ENCODE measurements at regions not wholly inside any gene's neighbourhood (a gene's known extent, or its start where the extent isn't known, plus 50 kb on each side); places are given as distances from the start of the nearest gene placed in this dataset.

- no peak for DNase-seq (ENCODE audit: low read depth in 2 of 2)
Measured at GRCh38 chr3:22106213-22106896, 355.3 kb upstream of the ZNF385D start.

GRCh38 chr3:22111226-22111625 is 360.2 kb upstream of the ZNF385D start:
- no peak for DNase-seq (ENCODE audit: low read depth in 2 of 2)

- no peak for DNase-seq (ENCODE audit: low read depth in 2 of 2)
Measured at GRCh38 chr3:22113453-22113852, 362.4 kb upstream of the ZNF385D start.

GRCh38 chr3:22115581-22115980 is 364.6 kb upstream of the ZNF385D start:
- no peak for DNase-seq (ENCODE audit: low read depth in 2 of 2)

GRCh38 chr3:22117091-22117490 is 366.1 kb upstream of the ZNF385D start:
- no peak for DNase-seq (ENCODE audit: low read depth in 2 of 2)

DNA sequence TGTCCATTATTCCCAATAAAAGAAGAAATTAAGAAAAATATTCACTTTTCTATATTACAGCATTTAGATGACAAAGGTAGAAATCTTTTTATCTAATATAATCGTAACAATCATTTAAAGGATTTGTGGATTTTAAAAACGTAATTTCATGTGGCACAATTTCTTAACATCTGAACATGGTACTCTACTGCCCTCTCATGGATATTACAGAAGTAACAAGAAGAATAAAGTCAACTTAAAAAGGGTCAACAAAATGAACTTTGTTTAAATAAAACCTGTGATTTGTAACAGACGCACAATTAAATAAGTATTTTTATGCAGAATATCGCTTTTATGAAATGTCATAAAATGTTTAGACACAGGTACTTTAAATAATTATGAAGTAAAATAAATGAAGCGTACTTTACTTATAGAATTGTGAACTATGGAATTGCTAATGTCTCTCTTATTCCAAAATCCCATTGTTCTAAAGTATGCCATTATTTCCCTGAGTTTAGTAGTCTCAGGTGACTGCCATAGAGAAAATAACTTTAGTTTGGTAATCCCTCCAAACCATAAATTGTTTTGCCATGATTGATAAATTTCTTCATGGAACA is 366.8 kb upstream of the ZNF385D start:
- peak; percentile 54 to 72 for DNase-seq (ENCODE audit: low read depth in 2 of 2)

- DNase-seq (ENCODE audit: low read depth in 2 of 2): no peak
Measured at GRCh38 chr3:22118542-22118941, 367.5 kb upstream of the ZNF385D start.

GRCh38 chr3:22121068-22121701 is 370.2 kb upstream of the ZNF385D start:
- no peak for DNase-seq (ENCODE audit: low read depth in 2 of 2)

DNA sequence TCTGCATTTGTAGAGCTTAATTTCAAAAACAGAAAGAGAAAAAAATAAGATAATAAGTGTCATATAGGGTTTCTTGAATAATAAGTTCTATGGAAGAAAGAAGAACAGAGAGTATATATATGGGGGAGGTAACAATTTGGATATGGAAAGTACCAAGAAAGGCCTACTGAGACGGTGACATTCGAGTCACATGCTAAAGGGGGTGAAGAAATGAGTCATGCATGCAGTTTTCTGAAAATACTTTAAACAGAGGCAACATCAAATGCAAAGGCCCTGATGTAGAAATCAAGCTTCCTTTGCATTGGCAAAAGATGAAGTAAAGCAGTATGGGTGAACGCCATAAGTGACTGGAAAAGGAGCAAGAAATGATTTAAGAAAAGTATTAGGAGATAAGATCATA is 371.6 kb upstream of the ZNF385D start:
- DNase-seq (ENCODE audit: low read depth in 2 of 2): no peak

DNA sequence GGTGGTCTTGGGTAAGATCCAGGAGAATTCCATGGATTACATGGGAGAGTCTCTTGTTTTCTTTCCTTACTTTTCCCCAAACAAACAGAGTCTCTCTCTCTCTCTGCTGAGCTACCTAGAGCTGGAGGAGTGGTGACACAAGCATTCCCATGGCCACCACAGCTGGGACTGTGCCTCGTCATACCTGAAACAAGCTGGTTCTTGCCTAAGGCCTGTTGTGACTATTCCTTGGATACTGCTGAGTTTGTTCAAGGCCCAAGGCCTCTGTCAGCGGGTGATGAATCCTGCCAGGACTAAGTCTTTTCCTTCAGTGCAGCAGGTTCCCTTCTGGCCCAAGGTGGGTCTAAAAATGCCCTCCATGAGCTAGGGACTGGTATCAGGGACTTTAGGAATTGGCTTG is 378.1 kb upstream of the ZNF385D start:
- no peak for DNase-seq (ENCODE audit: low read depth in 2 of 2)

- DNase-seq (ENCODE audit: low read depth in 2 of 2): no peak
Measured at GRCh38 chr3:22141769-22142168, 390.8 kb upstream of the ZNF385D start.

- DNase-seq (ENCODE audit: low read depth in 2 of 2): no peak
Measured at GRCh38 chr3:22147161-22147560, 396.2 kb upstream of the ZNF385D start.

DNA sequence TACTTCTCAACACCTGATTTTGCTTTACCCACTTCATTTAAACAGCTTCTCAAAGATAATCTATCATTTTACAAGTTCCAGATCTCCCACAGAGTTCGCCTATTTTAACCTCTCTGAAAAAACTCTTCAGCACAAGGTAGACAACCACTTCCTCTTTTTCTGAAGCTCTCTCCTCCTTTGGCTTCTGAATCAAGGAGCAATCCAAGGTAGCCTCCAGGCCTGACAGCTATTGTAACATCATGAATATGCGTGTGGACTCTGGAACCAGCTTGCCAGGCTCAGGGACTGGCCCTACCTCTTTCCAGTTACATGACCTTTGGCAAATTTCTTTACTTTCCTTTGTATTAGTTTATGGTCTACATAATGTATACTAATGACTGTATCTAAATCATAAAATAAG is 405.9 kb upstream of the ZNF385D start:
- no peak for DNase-seq (ENCODE audit: low read depth in 2 of 2)

GRCh38 chr3:22157848-22158247 is 406.8 kb upstream of the ZNF385D start:
- DNase-seq (ENCODE audit: low read depth in 2 of 2): no peak

GRCh38 chr3:22159004-22159695 is 408.1 kb upstream of the ZNF385D start:
- DNase-seq (ENCODE audit: low read depth in 2 of 2): no peak

GRCh38 chr3:22161315-22161714 is 410.3 kb upstream of the ZNF385D start:
- DNase-seq (ENCODE audit: low read depth in 2 of 2): no peak

- no peak for DNase-seq (ENCODE audit: low read depth in 2 of 2)
Measured at GRCh38 chr3:22170370-22170769, 419.4 kb upstream of the ZNF385D start.

GRCh38 chr3:22172964-22173363 is 422.0 kb upstream of the ZNF385D start:
- DNase-seq (ENCODE audit: low read depth in 2 of 2): no peak

- DNase-seq (ENCODE audit: low read depth in 2 of 2): no peak
Measured at GRCh38 chr3:22175947-22176346, 424.9 kb upstream of the ZNF385D start.

GRCh38 chr3:22176911-22177310 is 425.9 kb upstream of the ZNF385D start:
- DNase-seq (ENCODE audit: low read depth in 2 of 2): no peak

- no peak for DNase-seq (ENCODE audit: low read depth in 2 of 2)
Measured at GRCh38 chr3:22189616-22190015, 438.6 kb upstream of the ZNF385D start.

DNA sequence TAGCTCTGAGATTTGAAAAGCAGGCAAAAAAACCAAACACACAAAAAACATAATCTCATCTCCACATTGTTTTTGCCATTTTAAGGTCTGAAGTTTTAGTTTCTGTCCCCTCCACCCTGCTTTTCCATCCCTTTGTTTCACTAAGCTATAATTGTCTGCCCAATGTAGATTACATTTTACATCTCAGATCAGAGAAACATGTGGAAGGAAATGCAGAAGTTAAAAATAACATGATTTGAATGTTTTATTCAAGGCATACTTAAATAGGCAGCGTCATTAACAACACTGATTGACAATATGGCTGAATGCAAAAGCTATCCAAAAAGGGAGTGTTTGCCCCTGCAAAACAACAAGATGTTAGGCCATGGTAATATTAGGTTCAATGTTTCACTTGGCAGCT is 448.1 kb upstream of the ZNF385D start:
- DNase-seq (ENCODE audit: low read depth in 2 of 2): no peak

- no peak for DNase-seq (ENCODE audit: low read depth in 2 of 2)
Measured at GRCh38 chr3:22208844-22209243, 457.8 kb upstream of the ZNF385D start.
